Cardiac fibroblast (primary cell): ENCODE measurements at regions not wholly inside any gene's neighbourhood (a gene's known extent, or its start where the extent isn't known, plus 50 kb on each side); places are given as distances from the start of the nearest gene placed in this dataset.

Experiments
- DNase-seq, 2 donors: peaks; one replicate each; pipeline versions ENCODE4 v3.0.0 to v3.0.0-alpha.2; 2010; ENCODE audit warnings: low read depth in 2 of 2
- H3K4me3 ChIP-seq, 2 donors: replicated peaks in 1 of 2; 1 replicate in 1 of 2; 2 replicates in 1 of 2; pipeline ENCODE4 v1.5.1; 2011; ENCODE audit warnings: low read depth in 2 of 2, low read length in 2 of 2, mild to moderate bottlenecking in 2 of 2, moderate library complexity in 1 of 2
- CTCF ChIP-seq: IDR thresholded peaks from one replicate; pipeline ENCODE4 v1.5.1; 2011; ENCODE audit warnings: low read depth, mild to moderate bottlenecking, low read length, inconsistent platforms

GRCh38 chr2:15881676-15882075 lies 58.7 kb upstream of the MYCN start:
- H3K4me3 ChIP-seq: no peak overlapping the region
- DNase-seq: no peak
- TF ChIP-seq CTCF: no peak

GRCh38 chr2:15882761-15883497 lies 57.4 kb upstream of the MYCN start:
- H3K4me3 ChIP-seq: no peak overlapping the region
- no peak for TF ChIP-seq CTCF
- DNase-seq: no peak

- no peak for DNase-seq
- no peak overlapping the region for H3K4me3 ChIP-seq
- no peak for TF ChIP-seq CTCF
Measured at GRCh38 chr2:15883684-15884083, 56.7 kb upstream of the MYCN start.

- no peak overlapping the region for H3K4me3 ChIP-seq
- no peak for DNase-seq
- no peak for TF ChIP-seq CTCF
Measured at GRCh38 chr2:15884790-15885189, 55.6 kb upstream of the MYCN start.

GRCh38 chr2:15886231-15886630 lies 54.1 kb upstream of the MYCN start:
- H3K4me3 ChIP-seq: no peak overlapping the region
- DNase-seq: no peak
- no peak for TF ChIP-seq CTCF

GRCh38 chr2:15889442-15890123 lies 50.8 kb upstream of the MYCN start:
- no peak for TF ChIP-seq CTCF
- no peak overlapping the region for H3K4me3 ChIP-seq
- DNase-seq: no peak
